Endothelial cell (in vitro differentiated cells): ENCODE measurements at regions not wholly inside any gene's neighbourhood (a gene's known extent, or its start where the extent isn't known, plus 50 kb on each side); places are given as distances from the start of the nearest gene placed in this dataset.

ENCODE experiments used
- DNase-seq: peaks from one replicate; pipeline ENCODE4 v3.0.0; 2021; ENCODE audit warnings: low spot score
- H3K27ac Mint-ChIP-seq: one replicate; pipeline ENCODE4 v1.8.0; 2021; ENCODE audit warnings: mixed read lengths, inconsistent platforms; ENCODE audit not compliant: unreplicated experiment
- H3K27me3 Mint-ChIP-seq: one replicate; pipeline ENCODE4 v1.8.0; 2021; ENCODE audit warnings: mild to moderate bottlenecking, moderate library complexity, mixed read lengths, inconsistent platforms; ENCODE audit not compliant: unreplicated experiment
- H3K36me3 Mint-ChIP-seq: one replicate; pipeline ENCODE4 v1.8.0; 2021; ENCODE audit warnings: mild to moderate bottlenecking, low read depth, mixed read lengths, inconsistent platforms; ENCODE audit not compliant: unreplicated experiment
- H3K4me1 Mint-ChIP-seq: one replicate; pipeline ENCODE4 v1.8.0; 2021; ENCODE audit warnings: mild to moderate bottlenecking, mixed read lengths, inconsistent platforms; ENCODE audit not compliant: unreplicated experiment
- H3K4me3 Mint-ChIP-seq: one replicate; pipeline ENCODE4 v1.8.0; 2021; ENCODE audit warnings: mild to moderate bottlenecking, mixed read lengths, inconsistent platforms; ENCODE audit not compliant: unreplicated experiment
- H3K9me3 Mint-ChIP-seq: one replicate; pipeline ENCODE4 v1.8.0; 2021; ENCODE audit warnings: mixed read lengths, inconsistent platforms; ENCODE audit not compliant: unreplicated experiment
- TF ChIP-seq, protein P1 (sequence below): fragments of 200-600 bp; sonication (generic); IDR thresholded peaks from one replicate; pipeline ENCODE4 v1.5.0; 2021; ENCODE audit warnings: antibody characterized with exemption; ENCODE audit not compliant: unreplicated experiment

DNA sequence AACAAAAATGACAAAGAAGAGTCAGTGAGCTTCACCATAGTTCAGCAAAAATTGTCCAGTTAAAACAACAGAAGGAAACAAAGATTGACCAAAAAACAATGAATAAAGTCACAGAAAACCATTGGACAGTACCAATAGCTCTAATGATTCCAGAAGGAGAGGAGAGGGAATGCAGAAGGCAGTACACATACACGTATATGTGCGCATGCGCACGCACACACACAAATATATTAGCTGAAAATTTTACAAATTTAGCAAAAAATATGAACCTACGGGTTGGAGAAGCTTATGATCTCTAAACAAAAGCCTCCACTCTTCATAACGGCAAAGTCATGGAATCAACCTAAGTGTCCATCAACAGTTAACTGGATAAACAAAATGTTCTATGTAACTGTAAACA is 120.3 kb upstream of the MON1B start:
- H3K4me3 Mint-ChIP-seq: no peak overlapping the region
- no peaks in the 10 kb centered on the region for H3K36me3 Mint-ChIP-seq
- TF ChIP-seq, protein P1, sequence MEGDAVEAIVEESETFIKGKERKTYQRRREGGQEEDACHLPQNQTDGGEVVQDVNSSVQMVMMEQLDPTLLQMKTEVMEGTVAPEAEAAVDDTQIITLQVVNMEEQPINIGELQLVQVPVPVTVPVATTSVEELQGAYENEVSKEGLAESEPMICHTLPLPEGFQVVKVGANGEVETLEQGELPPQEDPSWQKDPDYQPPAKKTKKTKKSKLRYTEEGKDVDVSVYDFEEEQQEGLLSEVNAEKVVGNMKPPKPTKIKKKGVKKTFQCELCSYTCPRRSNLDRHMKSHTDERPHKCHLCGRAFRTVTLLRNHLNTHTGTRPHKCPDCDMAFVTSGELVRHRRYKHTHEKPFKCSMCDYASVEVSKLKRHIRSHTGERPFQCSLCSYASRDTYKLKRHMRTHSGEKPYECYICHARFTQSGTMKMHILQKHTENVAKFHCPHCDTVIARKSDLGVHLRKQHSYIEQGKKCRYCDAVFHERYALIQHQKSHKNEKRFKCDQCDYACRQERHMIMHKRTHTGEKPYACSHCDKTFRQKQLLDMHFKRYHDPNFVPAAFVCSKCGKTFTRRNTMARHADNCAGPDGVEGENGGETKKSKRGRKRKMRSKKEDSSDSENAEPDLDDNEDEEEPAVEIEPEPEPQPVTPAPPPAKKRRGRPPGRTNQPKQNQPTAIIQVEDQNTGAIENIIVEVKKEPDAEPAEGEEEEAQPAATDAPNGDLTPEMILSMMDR: no peak
- H3K4me1 Mint-ChIP-seq: peaks cover 34% of the 10 kb centered on the region
- no peak for DNase-seq
- H3K27me3 Mint-ChIP-seq: no peaks in the 10 kb centered on the region
- peaks cover 4% of the 10 kb centered on the region for H3K9me3 Mint-ChIP-seq
- no peak overlapping the region for H3K27ac Mint-ChIP-seq

DNA sequence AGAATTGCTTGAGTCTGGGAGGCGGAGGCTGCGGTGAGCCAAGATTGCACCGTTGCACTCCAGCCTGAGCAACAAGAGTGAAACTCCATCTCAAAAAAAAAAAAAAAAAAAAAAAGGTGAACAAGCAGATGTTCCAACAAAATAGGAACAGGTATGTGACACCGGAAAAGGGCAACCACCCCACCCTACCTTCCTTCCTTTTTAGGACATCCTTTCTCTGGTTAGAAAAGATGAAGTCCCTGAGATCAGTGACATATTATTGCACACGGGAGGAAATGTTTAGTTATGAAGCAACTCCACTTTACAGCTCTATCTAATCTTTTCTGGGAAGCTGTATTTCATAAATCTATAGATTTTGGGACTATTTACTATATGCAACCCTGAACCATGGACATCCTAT is 114.2 kb upstream of the MON1B start:
- TF ChIP-seq, protein P1: no peak
- Mint-ChIP-seq H3K4me3 (no peak overlapping the region), H3K27ac (no peak overlapping the region), H3K36me3 (no peaks in the 10 kb centered on the region), H3K4me1 (peaks cover 11% of the 10 kb centered on the region), H3K27me3 (peaks cover 1% of the 10 kb centered on the region), H3K9me3 (no peaks in the 10 kb centered on the region)
- DNase-seq: no peak

- TF ChIP-seq, protein P1: no peak
- no peak for DNase-seq
- no peak overlapping the region for H3K27ac Mint-ChIP-seq
- peaks cover 1% of the 10 kb centered on the region for H3K27me3 Mint-ChIP-seq
- H3K4me3 Mint-ChIP-seq: no peak overlapping the region
- H3K9me3 Mint-ChIP-seq: no peaks in the 10 kb centered on the region
- H3K36me3 Mint-ChIP-seq: no peaks in the 10 kb centered on the region
- peaks cover 11% of the 10 kb centered on the region for H3K4me1 Mint-ChIP-seq
These were observed 113.6 kb upstream of the MON1B start for GRCh38 chr16:77077256-77077922.

- H3K9me3 Mint-ChIP-seq: no peaks in the 10 kb centered on the region
- no peak overlapping the region for H3K27ac Mint-ChIP-seq
- no peaks in the 10 kb centered on the region for H3K27me3 Mint-ChIP-seq
- TF ChIP-seq, protein P1: no peak
- no peaks in the 10 kb centered on the region for H3K36me3 Mint-ChIP-seq
- H3K4me1 Mint-ChIP-seq: no peaks in the 10 kb centered on the region
- no peak for DNase-seq
- no peak overlapping the region for H3K4me3 Mint-ChIP-seq
These were observed 105.0 kb upstream of the MON1B start for GRCh38 chr16:77085981-77086380.

GRCh38 chr16:77090062-77090461 is 100.9 kb upstream of the MON1B start:
- TF ChIP-seq, protein P1: no peak
- Mint-ChIP-seq H3K4me3 (no peak overlapping the region), H3K27me3 (peaks cover 4% of the 10 kb centered on the region), H3K36me3 (no peaks in the 10 kb centered on the region), H3K9me3 (peaks cover 7% of the 10 kb centered on the region), H3K4me1 (peaks cover 5% of the 10 kb centered on the region), H3K27ac (no peak overlapping the region)
- no peak for DNase-seq
